GM18868 (cell line): ENCODE measurements at regions not wholly inside any gene's neighbourhood (a gene's known extent, or its start where the extent isn't known, plus 50 kb on each side); places are given as distances from the start of the nearest gene placed in this dataset.
A peak's percentile ranks its signal among the peaks of the same experiment; 100 is the strongest.
"Not testable (repeated sequence)": the region's sequence is repeated elsewhere in the genome, so short reads cannot be mapped to it uniquely, and the experiment has no call there.

Source experiments
- ATAC-seq: cut with Tn5 transposase; IDR thresholded peaks from one replicate; pipeline ENCODE4 v1.9.1; 2021; ENCODE audit warnings: mild to moderate bottlenecking, moderate library complexity; ENCODE audit not compliant: unreplicated experiment

DNA sequence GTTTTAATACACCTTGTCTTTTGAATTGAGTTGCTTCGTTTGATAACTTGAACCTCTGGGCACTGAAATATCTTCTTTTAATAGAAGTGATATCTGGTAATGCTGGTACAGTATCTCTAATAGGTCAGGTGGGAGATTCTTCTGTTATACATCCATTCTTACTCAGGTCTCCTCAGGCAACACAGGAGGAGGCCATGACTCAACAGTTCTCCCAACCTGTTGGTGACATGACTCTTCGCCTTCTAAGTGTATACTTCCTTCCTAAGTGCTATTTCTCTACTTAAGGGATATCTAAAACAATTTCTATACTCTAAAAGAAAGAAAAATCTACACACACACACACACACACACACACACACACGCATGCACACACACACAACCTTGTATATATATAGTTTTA is 509.1 kb downstream of the PCNX1 start:
- no peak for ATAC-seq

DNA sequence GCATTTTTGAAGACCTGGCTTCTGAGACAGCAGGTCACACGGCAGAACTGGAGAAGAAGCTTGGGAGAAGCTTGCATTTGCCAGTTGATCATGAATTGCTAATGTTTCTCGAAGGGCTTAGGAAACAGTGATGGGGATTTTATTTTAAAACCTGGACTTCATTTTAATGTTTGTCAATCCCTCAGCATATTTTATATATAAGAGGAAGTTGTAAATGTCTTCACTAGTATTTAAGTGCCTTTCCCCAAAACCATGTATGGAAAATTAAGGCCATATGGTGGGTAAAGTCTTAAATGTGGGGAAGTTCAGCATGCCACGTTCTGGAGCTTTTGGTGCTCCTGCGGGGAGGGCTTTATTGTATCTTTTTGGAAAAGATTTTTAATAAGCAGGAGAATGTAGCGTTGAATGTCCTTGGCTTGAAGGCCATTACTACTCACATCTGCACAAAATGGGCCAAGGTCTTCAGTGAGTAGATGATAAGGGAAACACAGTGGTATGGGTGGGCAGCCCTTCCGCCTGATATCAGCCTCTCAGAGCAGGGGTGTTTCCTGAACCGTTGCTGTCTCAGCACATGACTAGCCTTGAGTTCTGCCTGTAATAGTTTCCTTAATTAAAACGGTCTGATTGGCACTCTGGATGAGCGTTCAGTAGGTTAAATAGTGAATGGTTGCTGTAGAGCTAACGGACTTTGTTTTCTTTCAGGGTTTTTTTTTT is 511.4 kb downstream of the PCNX1 start:
- ATAC-seq = no peak

- ATAC-seq = no peak
These were observed 508.7 kb upstream of the RGS6 start for GRCh38 chr14:71423481-71423880.

GRCh38 chr14:71424941-71425340 is 507.3 kb upstream of the RGS6 start:
- no peak for ATAC-seq

GRCh38 chr14:71426001-71426400 is 506.2 kb upstream of the RGS6 start:
- no peak for ATAC-seq

DNA sequence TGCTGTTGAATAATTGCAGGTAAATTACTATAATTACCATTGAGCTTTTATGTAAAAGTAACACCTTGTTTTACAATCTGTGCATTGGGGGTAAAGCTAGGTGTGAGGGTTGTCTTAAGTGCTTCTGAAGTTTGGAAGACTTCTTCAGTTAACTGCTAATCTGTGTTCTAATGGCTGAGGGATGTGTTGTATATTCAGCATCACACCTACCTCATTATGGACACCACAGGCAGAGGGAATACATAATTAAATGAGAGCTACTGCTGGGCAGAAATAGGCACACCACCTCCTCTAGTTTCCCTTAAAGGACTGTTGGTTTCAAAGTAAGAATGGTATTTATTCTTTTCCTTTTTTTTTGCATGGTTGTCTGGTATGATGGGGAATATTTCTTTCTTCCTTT is 502.3 kb upstream of the RGS6 start:
- no peak for ATAC-seq

- ATAC-seq = no peak
These were observed 501.9 kb upstream of the RGS6 start for GRCh38 chr14:71430321-71430677.

- peak; percentile 72 for ATAC-seq
These were observed 501.4 kb upstream of the RGS6 start for GRCh38 chr14:71430678-71431376.

DNA sequence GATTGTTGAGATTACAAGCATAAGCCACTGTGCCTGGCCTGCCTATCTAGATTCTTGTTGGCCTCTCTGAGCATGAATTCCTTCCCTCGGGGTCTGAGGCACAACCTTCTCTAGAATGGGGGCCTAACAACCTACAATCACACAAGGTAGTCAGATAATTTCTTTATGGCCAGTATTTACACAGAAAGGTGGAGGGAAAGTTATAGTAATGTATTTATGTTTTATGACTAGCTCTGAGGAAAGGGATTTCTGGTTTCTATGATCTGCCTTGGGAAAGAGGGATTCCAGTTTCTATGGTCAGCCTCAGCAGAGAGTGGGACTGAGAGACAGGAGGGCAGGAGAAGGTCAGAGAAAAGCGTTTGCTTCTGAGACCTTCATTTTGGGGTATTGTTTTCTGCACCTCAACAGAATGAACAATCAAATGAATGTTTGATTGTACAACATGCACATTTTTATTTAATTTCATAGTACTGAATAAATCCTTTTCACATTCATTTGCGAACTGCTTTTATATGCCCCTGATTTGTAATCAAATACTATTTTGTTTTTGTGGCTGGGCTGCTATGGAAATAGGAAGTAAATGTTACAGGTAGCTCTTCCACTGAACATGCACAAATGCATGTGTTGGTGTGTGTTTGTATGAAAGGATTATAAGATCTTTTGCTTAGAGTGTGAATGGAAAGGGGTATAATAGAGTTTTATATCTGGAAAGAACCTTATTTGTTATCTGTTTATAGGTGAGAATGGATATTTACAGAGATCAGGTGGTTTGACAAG is 499.7 kb upstream of the RGS6 start:
- ATAC-seq = no peak

DNA sequence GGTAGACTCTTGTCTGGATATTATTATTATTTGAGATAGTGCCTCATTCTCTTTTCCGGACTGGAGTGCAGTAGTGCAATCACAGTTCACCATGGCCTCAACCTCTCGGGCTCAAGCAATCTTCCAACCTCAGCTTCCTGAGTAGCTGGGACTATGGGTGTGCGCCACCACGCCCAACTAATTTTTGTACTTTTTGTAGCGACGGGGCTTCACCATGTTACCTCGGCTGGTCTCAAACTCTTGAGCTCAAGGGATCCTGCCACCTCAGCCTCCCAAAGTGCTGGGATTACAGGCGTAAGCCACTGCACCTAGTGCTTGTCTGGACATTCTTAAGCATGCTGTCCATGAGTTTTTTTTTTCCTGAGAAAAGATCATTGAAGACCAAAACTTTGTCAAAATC is 498.9 kb upstream of the RGS6 start:
- no peak for ATAC-seq

DNA sequence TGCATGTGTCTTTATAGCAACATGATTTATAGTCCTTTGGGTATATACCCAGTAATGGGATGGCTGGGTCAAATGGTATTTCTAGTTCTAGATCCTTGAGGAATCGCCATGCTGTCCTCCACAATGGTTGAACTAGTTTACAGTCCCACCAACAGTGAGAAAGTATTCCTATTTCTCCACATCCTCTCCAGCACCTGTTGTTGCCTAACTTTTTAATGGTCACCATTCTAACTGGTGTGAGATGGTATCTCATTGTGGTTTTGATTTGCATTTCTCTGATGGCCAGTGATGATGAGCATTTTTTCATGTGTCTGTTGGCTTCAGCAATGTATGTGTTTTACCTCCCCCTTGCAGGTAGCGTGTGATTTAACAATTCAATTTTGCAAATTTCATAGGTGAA is 496.6 kb upstream of the RGS6 start:
- not testable (repeated sequence) for ATAC-seq

DNA sequence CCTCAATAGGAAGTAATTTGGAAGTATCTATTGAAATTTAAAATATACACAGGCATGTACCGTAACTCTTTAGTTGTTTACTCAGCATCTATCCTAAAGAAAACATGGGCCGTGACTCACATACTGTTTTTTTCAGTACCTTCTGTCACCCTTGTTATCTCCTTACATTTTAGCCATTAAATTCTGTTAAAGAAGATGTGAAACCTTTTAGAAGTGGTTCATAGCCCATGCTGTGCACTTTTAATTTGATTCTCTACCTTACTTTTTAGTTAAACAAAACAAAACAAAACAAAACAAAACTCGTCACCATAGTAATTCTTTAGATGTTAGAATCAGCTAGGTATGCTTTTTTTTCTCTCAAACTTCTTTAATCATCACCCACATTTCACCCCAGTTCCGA is 494.4 kb upstream of the RGS6 start:
- no peak for ATAC-seq

- no peak for ATAC-seq
These were observed 493.5 kb upstream of the RGS6 start for GRCh38 chr14:71438684-71439083.

- no peak for ATAC-seq
These were observed 491.1 kb upstream of the RGS6 start for GRCh38 chr14:71441126-71441525.

DNA sequence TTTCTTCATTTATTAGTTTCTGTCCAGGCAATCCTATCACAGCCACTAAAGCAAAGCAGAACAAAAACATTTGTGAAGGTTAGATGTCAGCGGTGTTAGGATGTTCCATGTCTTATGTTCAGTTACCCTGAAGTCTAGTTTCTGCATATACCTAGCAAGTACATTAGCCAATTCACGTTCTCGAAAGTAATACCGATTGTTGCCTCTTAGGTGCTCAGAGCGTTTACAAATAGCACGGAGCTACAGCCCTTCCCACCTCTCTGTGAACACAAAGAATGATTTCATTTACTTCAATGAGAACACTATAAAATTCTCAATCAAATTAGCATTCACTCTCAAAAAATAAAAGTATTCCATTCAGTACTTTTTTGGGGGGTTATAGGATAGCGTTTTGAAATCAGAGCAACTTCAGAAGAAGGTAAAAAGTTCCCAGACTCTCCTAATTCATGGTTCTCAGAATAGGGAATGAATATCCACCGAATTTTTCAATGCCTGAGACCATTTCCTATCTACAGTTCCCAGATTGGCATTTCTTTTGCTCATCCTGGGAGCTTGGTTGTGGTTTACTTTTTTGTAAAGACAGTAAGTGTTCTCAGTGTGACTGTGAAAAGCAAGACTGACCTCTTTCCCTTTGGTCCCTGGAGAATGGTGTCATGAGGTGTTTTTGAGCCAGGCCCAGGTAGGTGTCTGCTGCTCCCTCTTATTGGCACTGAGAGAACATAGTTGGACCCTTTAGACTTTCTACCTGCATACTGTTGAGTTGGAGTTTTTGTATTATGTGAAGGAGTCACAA is 488.0 kb upstream of the RGS6 start:
- ATAC-seq = no peak

DNA sequence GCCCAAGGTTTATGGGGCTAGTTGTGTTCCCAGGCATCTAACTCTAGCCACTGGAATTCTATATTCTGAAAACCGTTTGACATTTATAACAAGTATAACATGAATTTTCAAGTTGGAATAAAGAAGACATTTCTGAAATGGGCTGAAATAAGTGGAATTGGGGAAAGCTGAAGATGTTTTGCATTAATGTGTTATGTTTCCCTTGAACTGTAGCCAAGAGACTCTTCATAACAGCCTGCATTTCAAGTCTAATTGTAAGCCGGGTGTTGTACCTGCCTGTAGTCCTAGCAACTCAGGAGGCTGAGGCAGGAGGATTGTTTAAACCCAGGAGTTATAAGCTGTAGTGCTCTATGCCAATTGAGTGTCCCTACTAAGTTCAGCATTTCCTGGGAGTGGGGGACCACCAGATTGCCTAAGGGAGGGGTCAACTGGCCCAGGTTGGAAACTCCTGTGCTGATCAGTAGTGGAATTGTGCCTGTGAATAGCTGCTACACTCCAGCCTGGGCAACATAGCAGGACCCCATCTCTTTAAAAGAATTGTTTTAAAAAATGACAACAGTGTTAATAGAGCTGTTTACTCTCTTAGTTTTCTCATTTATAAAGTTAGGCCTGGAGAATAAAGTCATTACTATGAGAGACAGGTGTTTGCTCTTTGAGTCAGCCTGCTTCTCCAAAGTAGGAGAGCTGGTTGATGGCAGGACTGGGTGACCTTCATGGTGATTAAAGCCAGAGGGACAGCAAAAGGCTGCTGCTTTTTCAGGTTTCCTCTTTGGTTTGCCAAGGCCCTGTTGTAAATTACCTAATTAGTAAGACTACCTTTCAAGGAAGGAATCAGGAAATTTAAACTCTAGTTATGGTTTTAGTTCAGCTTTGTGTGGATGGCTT is 483.6 kb upstream of the RGS6 start:
- no peak for ATAC-seq

- ATAC-seq = no peak
These were observed 482.7 kb upstream of the RGS6 start for GRCh38 chr14:71449316-71450055.

DNA sequence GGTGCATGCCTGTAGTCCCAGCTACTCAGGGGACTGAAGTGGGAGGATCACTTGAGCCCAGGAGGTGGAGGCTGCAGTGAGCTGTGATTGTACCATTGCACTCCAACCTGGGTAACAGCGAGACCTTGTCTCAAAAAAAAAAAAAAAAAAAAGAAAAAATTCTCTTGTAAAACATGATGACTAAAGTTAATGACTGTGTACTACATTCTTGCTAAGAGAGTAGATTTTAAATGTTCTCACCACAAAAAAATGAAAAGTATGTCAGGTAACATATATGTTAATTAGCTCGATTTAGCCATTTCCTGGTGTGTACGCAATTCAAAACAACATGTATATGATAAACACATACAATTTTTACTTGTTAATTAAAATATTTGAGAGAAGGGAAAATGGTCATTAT is 480.7 kb upstream of the RGS6 start:
- ATAC-seq = no peak

DNA sequence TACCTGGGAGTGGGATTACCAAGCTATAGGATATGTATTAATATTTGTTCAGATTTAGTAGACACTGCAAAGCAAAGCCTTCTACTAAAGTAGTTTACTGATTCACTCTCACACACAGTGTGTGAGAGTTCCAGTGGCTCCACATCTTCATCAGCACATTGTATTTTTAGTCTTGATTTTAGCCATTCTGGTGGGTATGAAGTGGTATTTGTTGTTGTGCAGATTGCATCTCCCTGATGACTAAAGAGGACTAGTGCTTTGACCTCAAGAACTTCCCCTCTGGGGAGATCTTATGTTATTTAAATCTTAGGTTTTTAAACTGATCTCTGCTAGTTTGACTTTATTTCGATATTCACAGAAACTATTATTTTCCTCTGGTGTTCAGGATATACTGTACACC is 479.7 kb upstream of the RGS6 start:
- ATAC-seq = no peak

DNA sequence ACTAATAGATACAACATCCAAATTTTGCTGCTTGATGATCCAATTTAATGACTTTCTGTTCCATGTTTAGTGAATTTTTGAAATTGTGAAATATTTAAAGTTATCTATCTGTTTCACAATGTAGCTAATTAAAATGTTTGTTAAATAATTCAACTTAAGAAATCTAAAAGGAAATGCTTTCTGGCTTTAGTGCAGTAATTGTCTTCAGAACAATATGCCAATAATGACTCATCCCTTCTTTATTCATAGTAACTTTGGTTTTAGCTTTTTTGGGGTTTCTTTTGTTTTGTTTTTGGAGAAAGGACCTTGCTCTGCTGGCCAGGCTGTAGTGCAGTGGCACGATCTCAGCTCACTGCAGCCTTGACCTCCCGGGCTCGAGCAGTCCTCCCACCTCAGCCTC is 479.2 kb upstream of the RGS6 start:
- no peak for ATAC-seq
